Upper lobe of right lung (tissue), 1 donor: ENCODE measurements at regions not wholly inside any gene's neighbourhood (a gene's known extent, or its start where the extent isn't known, plus 50 kb on each side); places are given as distances from the start of the nearest gene placed in this dataset.
A peak's percentile ranks its signal among the peaks of the same experiment; 100 is the strongest.
"Not testable (repeated sequence)": the region's sequence is repeated elsewhere in the genome, so short reads cannot be mapped to it uniquely, and the experiment has no call there.

Experiments
- ATAC-seq: fragments of 200-7000 bp; cut with Tn5 transposase; one replicate; pipeline ENCODE4 v1.9.1; 2020; ENCODE audit warnings: mild to moderate bottlenecking, moderate library complexity
- DNase-seq: peaks from one replicate; pipeline ENCODE4 v3.0.0-alpha.2; 2020
- H3K27ac ChIP-seq: fragments of 200-600 bp; one replicate; pipeline ENCODE4 v1.8.0; 2022
- H3K27me3 ChIP-seq: fragments of 200-600 bp; one replicate; pipeline ENCODE4 v1.8.0; 2022; ENCODE audit warnings: mild to moderate bottlenecking
- H3K36me3 ChIP-seq: fragments of 200-600 bp; one replicate; pipeline ENCODE4 v1.8.0; 2022
- H3K4me1 ChIP-seq: fragments of 200-600 bp; one replicate; pipeline ENCODE4 v1.8.0; 2022
- H3K4me3 ChIP-seq: fragments of 200-600 bp; one replicate; pipeline ENCODE4 v1.8.0; 2022; ENCODE audit warnings: mild to moderate bottlenecking
- H3K9me3 ChIP-seq: fragments of 200-600 bp; one replicate; pipeline ENCODE4 v1.8.0; 2022
- CTCF ChIP-seq: fragments of 200-600 bp; IDR thresholded peaks from one replicate; pipeline ENCODE4 v1.8.0; 2022; ENCODE audit warnings: antibody characterized with exemption
- intact Hi-C: fragments of 100-400 bp; cut with DNase I; formaldehyde crosslinking; loops from one replicate; pipeline ENCODE4 v1.11.0; 2022
- donor health status: DM: no; HTN: yes; CAD: no; lungs with severe emphysema.

- H3K27ac ChIP-seq: no peak overlapping the region
- no peaks in the 10 kb centered on the region for H3K27me3 ChIP-seq
- TF ChIP-seq CTCF: no peak
- no peaks in the 10 kb centered on the region for H3K36me3 ChIP-seq
- H3K4me3 ChIP-seq: no peak overlapping the region
- no peaks in the 10 kb centered on the region for H3K9me3 ChIP-seq
- no peak for DNase-seq
- no peak for ATAC-seq
- H3K4me1 ChIP-seq: no peaks in the 10 kb centered on the region
- intact Hi-C loops: no loop called here
Measured at GRCh38 chr13:94851576-94851975, 139.2 kb upstream of the SOX21 start.

GRCh38 chr13:94849254-94849653, 136.9 kb upstream of the SOX21 start:
- ATAC-seq: peak; percentile 42
- Histone ChIP-seq H3K4me3 (no peak overlapping the region), H3K36me3 (no peaks in the 10 kb centered on the region), H3K27me3 (no peaks in the 10 kb centered on the region), H3K27ac (no peak overlapping the region), H3K4me1 (no peaks in the 10 kb centered on the region), H3K9me3 (no peaks in the 10 kb centered on the region)
- no peak for TF ChIP-seq CTCF
- no peak for DNase-seq
- intact Hi-C loops: no loop called here

- no peaks in the 10 kb centered on the region for H3K36me3 ChIP-seq
- ATAC-seq: no peak
- H3K4me3 ChIP-seq: no peak overlapping the region
- DNase-seq: no peak
- H3K27me3 ChIP-seq: no peaks in the 10 kb centered on the region
- H3K9me3 ChIP-seq: no peaks in the 10 kb centered on the region
- H3K27ac ChIP-seq: no peak overlapping the region
- H3K4me1 ChIP-seq: no peaks in the 10 kb centered on the region
- intact Hi-C loops: no loop called here
- TF ChIP-seq CTCF: no peak
Measured at GRCh38 chr13:94842901-94843300, 130.6 kb upstream of the SOX21 start.

- H3K27me3 ChIP-seq, H3K27ac ChIP-seq, ATAC-seq, H3K4me3 ChIP-seq, H3K36me3 ChIP-seq, DNase-seq, intact Hi-C loops, H3K4me1 ChIP-seq, H3K9me3 ChIP-seq: not testable (repeated sequence)
Measured at GRCh38 chr13:94837056-94837455, 124.7 kb upstream of the SOX21 start.

GRCh38 chr13:94829837-94830365, 117.6 kb upstream of the SOX21 start:
- intact Hi-C loops: no loop called here
- Histone ChIP-seq H3K27me3 (no peaks in the 10 kb centered on the region), H3K27ac (no peak overlapping the region), H3K36me3 (no peaks in the 10 kb centered on the region), H3K4me1 (no peaks in the 10 kb centered on the region), H3K9me3 (no peaks in the 10 kb centered on the region), H3K4me3 (no peak overlapping the region)
- no peak for TF ChIP-seq CTCF
- no peak for ATAC-seq
- DNase-seq: no peak

DNA sequence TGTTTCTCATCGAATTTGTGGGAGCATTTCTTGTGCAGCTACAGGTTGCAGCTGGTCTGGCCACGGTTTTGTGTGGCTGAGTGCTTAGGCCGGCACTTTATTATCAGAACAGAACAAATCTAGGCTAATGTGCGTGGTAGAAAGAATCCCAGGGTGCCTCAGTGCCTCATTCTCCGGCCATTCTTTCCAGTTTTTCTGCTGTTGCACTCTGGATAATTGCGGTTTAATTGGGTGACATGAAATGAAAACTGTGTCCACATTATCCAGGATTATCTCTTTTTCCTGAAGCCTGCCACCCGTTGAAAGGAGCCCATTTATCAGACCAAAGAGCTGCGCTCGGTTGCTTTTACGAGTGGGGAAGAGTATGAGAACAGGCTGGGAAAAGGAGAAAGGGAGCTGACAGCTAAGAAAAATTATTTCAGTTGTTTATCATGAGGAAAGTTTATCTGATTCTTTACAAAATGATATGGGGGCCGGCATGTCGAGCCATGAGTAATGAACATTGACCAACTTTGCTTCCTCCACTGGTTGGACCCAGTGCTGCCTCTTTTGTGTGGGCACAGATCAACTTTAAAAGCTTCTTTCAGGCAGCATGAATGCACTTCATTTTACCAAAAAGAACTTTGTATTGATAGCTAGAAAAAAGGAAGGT, 117.0 kb upstream of the SOX21 start:
- H3K4me1 ChIP-seq: no peaks in the 10 kb centered on the region

More for the DNA sequence above, 117.0 kb upstream of the SOX21 start:
- DNase-seq (no peak), ATAC-seq (no peak)
- Histone ChIP-seq H3K27ac (no peak overlapping the region), H3K27me3 (no peaks in the 10 kb centered on the region), H3K36me3 (no peaks in the 10 kb centered on the region), H3K4me3 (no peak overlapping the region), H3K9me3 (no peaks in the 10 kb centered on the region)
- intact Hi-C loops: no loop called here
- TF ChIP-seq CTCF: no peak
